SK-N-SH (cell line): ENCODE measurements at regions not wholly inside any gene's neighbourhood (a gene's known extent, or its start where the extent isn't known, plus 50 kb on each side); places are given as distances from the start of the nearest gene placed in this dataset.

Experiments used
- CTCF ChIA-PET: fragments of 300-600, 350-600 bp; formaldehyde crosslinking; extraction: SDS; loops from one replicate; lab custom pipeline; 2021; lab: Yijun Ruan, JAX
- POLR2A ChIA-PET: fragments of 350-600 bp; sonication (Branson Sonifier 250); formaldehyde crosslinking; extraction: SDS; loops from one replicate; lab custom pipeline; 2020; ENCODE audit warnings: antibody characterized with exemption, inconsistent platforms; lab: Yijun Ruan, JAX
- DNase-seq: peaks from one replicate; pipeline ENCODE4 v3.0.0; 2012
- H2AFZ ChIP-seq: fragments of 200-600 bp; sonication (generic); 2 replicates; pipeline ENCODE4 v1.8.1; 2016; ENCODE audit warnings: antibody characterized with exemption, mild to moderate bottlenecking, low read depth
- H3F3A ChIP-seq: fragments of 200-600 bp; sonication (generic); replicated peaks from 2 replicates; pipeline ENCODE3; 2016; ENCODE audit warnings: antibody characterized with exemption, mild to moderate bottlenecking; ENCODE audit not compliant: insufficient read depth
- H3K27ac ChIP-seq, 2 experiments: fragments of 200-500 bp in 1 of 2; fragments of 200-600 bp in 1 of 2; sonication (Bioruptor generic) in 1 of 2; sonication (generic), shearing (Covaris generic) in 1 of 2; 2 replicates each; pipeline versions ENCODE4 v1.5.1 to v1.6.1; 2014 to 2016; ENCODE audit warnings: low read depth in 2 of 2, inconsistent platforms in 1 of 2, low read length in 1 of 2, mild to moderate bottlenecking in 1 of 2, mixed read lengths in 1 of 2
- H3K27me3 ChIP-seq: fragments of 200-600 bp; sonication (generic), shearing (Covaris generic); 2 replicates; pipeline ENCODE4 v1.6.1; 2016; ENCODE audit warnings: mixed run types; ENCODE audit not compliant: insufficient read depth
- H3K36me3 ChIP-seq, 2 experiments: fragments of 200-500 bp in 1 of 2; fragments of 200-600 bp in 1 of 2; sonication (Bioruptor generic) in 1 of 2; sonication (generic) in 1 of 2; replicated peaks in 1 of 2; 2 replicates each; pipeline versions ENCODE3 to v1.5.1; 2014 to 2016; ENCODE audit warnings: low read length in 1 of 2, mild to moderate bottlenecking in 1 of 2; ENCODE audit not compliant: insufficient read depth in 2 of 2, control insufficient read depth in 1 of 2
- H3K4me1 ChIP-seq, 2 experiments: fragments of 200-500 bp in 1 of 2; fragments of 200-600 bp in 1 of 2; sonication (Bioruptor generic) in 1 of 2; sonication (generic), shearing (Covaris generic) in 1 of 2; 2 replicates each; pipeline versions ENCODE4 v1.5.1 to v1.6.1; 2014 to 2016; ENCODE audit warnings: low read depth in 1 of 2, low read length in 1 of 2, mixed run types in 1 of 2; ENCODE audit not compliant: insufficient read depth in 2 of 2, control insufficient read depth in 1 of 2
- H3K4me2 ChIP-seq: fragments of 200-600 bp; sonication (generic), shearing (Covaris generic); 2 replicates; pipeline ENCODE4 v1.6.1; 2017; ENCODE audit warnings: mixed run types
- H3K4me3 ChIP-seq, 2 experiments: fragments of 200-500 bp in 1 of 2; fragments of 200-600 bp in 1 of 2; sonication (Bioruptor generic) in 1 of 2; sonication (generic), shearing (Covaris generic) in 1 of 2; 2 replicates each; pipeline versions ENCODE4 v1.5.1 to v1.8.1; 2014 to 2016; ENCODE audit warnings: low read depth in 2 of 2, inconsistent platforms in 1 of 2, low read length in 1 of 2, mild to moderate bottlenecking in 1 of 2, mixed read lengths in 1 of 2, moderate library complexity in 1 of 2
- H3K79me2 ChIP-seq: fragments of 200-600 bp; sonication (generic); 2 replicates; pipeline ENCODE4 v1.8.1; 2017; ENCODE audit warnings: mild to moderate bottlenecking; ENCODE audit not compliant: insufficient read depth
- H3K9ac ChIP-seq: fragments of 200-600 bp; sonication (generic); 2 replicates; pipeline ENCODE4 v1.6.1; 2017; ENCODE audit warnings: mixed run types
- H3K9me2 ChIP-seq: fragments of 200-600 bp; sonication (generic); 2 replicates; pipeline ENCODE4 v1.6.1; 2017; ENCODE audit warnings: mixed run types
- H3K9me3 ChIP-seq: fragments of 200-600 bp; sonication (generic); 2 replicates; pipeline ENCODE4 v1.6.1; 2017; ENCODE audit warnings: mixed run types, mild to moderate bottlenecking, moderate library complexity
- H4K20me1 ChIP-seq: fragments of 200-600 bp; sonication (generic); 2 replicates; pipeline ENCODE4 v1.6.1; 2017; ENCODE audit warnings: mild to moderate bottlenecking, mixed run types; ENCODE audit not compliant: insufficient read depth
- CHD2 ChIP-seq: fragments of 150-350 bp; IDR thresholded peaks from 2 replicates; pipeline ENCODE4 v1.6.1; 2018; ENCODE audit warnings: low read length; ENCODE audit not compliant: partially characterized antibody
- CTCF ChIP-seq: fragments of 200-600 bp; sonication (generic); IDR thresholded peaks from 2 replicates; pipeline ENCODE4 v1.6.1; 2017; ENCODE audit warnings: antibody characterized with exemption, mild to moderate bottlenecking, moderate library complexity
- EP300 ChIP-seq, 2 experiments: IDR thresholded peaks; 2 replicates each; pipeline versions ENCODE4 v1.4.0 to v1.6.1; 2012; ENCODE audit warnings: borderline replicate concordance in 1 of 2, low read depth in 1 of 2, low read length in 1 of 2
- EZH2phosphoT487 ChIP-seq: fragments of 200-600 bp; sonication (generic); IDR thresholded peaks from 2 replicates; pipeline ENCODE4 v1.6.1; 2017; ENCODE audit warnings: low read depth, mixed run types, mild to moderate bottlenecking, antibody characterized with exemption, moderate library complexity, borderline replicate concordance
- FOSL2 ChIP-seq: IDR thresholded peaks from 2 replicates; pipeline ENCODE4 v1.4.0; 2012; ENCODE audit warnings: low read depth, mild to moderate bottlenecking, moderate library complexity, borderline replicate concordance
- FOXJ3 ChIP-seq: sonication (generic); formaldehyde crosslinking; IDR thresholded peaks from 2 replicates; pipeline ENCODE4 v1.5.1; 2020; ENCODE audit warnings: mild to moderate bottlenecking, missing genetic modification reagents
- FOXM1 ChIP-seq: IDR thresholded peaks from 2 replicates; pipeline ENCODE4 v1.4.0; 2012; ENCODE audit warnings: low read depth, mild to moderate bottlenecking
- GABPA ChIP-seq: IDR thresholded peaks from 2 replicates; pipeline ENCODE4 v1.4.0; 2012; ENCODE audit warnings: low read depth, mild to moderate bottlenecking
- IRF3 ChIP-seq: fragments of 150-350 bp; IDR thresholded peaks from 2 replicates; pipeline ENCODE4 v1.6.1; 2016; ENCODE audit warnings: mild to moderate bottlenecking, low read depth, low read length
- JUND ChIP-seq: IDR thresholded peaks from 2 replicates; pipeline ENCODE4 v1.4.0; 2012
- MEF2A ChIP-seq: IDR thresholded peaks from 2 replicates; pipeline ENCODE4 v1.4.0; 2012; ENCODE audit warnings: low read depth, borderline replicate concordance
- MXI1 ChIP-seq: IDR thresholded peaks from 2 replicates; pipeline ENCODE4 v1.6.1; 2012; ENCODE audit warnings: mild to moderate bottlenecking, low read depth, low read length, improper control_type of control experiment
- NFIC ChIP-seq: IDR thresholded peaks from 2 replicates; pipeline ENCODE4 v1.4.0; 2012; ENCODE audit warnings: borderline replicate concordance
- PBX3 ChIP-seq: IDR thresholded peaks from 2 replicates; pipeline ENCODE4; 2012
- POLR2AphosphoS5 ChIP-seq: IDR thresholded peaks from 2 replicates; pipeline ENCODE4 v1.6.1; 2012; ENCODE audit warnings: low read depth, low read length
- RCOR1 ChIP-seq: fragments of 150-350 bp; IDR thresholded peaks from 2 replicates; pipeline ENCODE4 v1.6.1; 2017; ENCODE audit warnings: antibody characterized with exemption, low read length
- RFX5 ChIP-seq: IDR thresholded peaks from 2 replicates; pipeline ENCODE4 v1.6.1; 2012; ENCODE audit warnings: mild to moderate bottlenecking, improper control_type of control experiment, low read length
- RXRA ChIP-seq: IDR thresholded peaks from 2 replicates; pipeline ENCODE4 v1.4.0; 2012; ENCODE audit warnings: low read depth, mild to moderate bottlenecking, borderline replicate concordance
- SIN3A ChIP-seq: IDR thresholded peaks from 2 replicates; pipeline ENCODE4 v1.6.1; 2012; ENCODE audit warnings: low read depth, mild to moderate bottlenecking, low read length, moderate library complexity, borderline replicate concordance
- SMC3 ChIP-seq: IDR thresholded peaks from 2 replicates; pipeline ENCODE4 v1.6.1; 2012; ENCODE audit warnings: low read depth, low read length, improper control_type of control experiment
- TAF1 ChIP-seq: IDR thresholded peaks from 2 replicates; pipeline ENCODE4 v1.6.1; 2012; ENCODE audit warnings: low read depth, mild to moderate bottlenecking, low read length, moderate library complexity, borderline replicate concordance
- TCF12 ChIP-seq: IDR thresholded peaks from 2 replicates; pipeline ENCODE4 v1.4.0; 2012
- TEAD4 ChIP-seq: IDR thresholded peaks from 2 replicates; pipeline ENCODE4 v1.4.0; 2012; ENCODE audit warnings: mild to moderate bottlenecking, borderline replicate concordance; ENCODE audit not compliant: insufficient read depth
- USF1 ChIP-seq: IDR thresholded peaks from 2 replicates; pipeline ENCODE4 v1.4.0; 2012; ENCODE audit warnings: low read depth, borderline replicate concordance
- YY1 ChIP-seq: IDR thresholded peaks from 2 replicates; pipeline ENCODE4 v1.4.0; 2012; ENCODE audit warnings: low read depth, mild to moderate bottlenecking
- WGBS: methylation state at CpG from one replicate; pipeline ENCODE4 v1.1.6; 2017; ENCODE audit warnings: low lambda C conversion rate; 5-methylcytosine and 5-hydroxymethylcytosine counted together

- ChIA-PET CTCF (interaction anchor here (0.8 to 1.4 kb wide), 2 partner anchors 35 to 222 kb away, joined by 3 read pairs; a partner anchor contains a TSS), POLR2A (no interaction called here)
- Histone ChIP-seq H4K20me1 (no peaks in the 10 kb centered on the region), H3K27ac (no peak overlapping the region), H3K4me1 (peaks cover 6 to 7% of the 10 kb centered on the region in 2 experiments; a peak in 2 of 4 replicates), H3K27me3 (no peaks in the 10 kb centered on the region), H3K36me3 (no peaks in the 10 kb centered on the region), H3K4me2 (no peak overlapping the region), H3K9me2 (no peaks in the 10 kb centered on the region), H3K79me2 (no peaks in the 10 kb centered on the region), H3K9me3 (no peaks in the 10 kb centered on the region), H3K9ac (no peak overlapping the region), H2AFZ (no peak overlapping the region), H3F3A (peaks cover 6% of the 10 kb centered on the region), H3K4me3 (no peak overlapping the region)
- whole genome bisulfite sequencing: 83% methylated on average over 2 of the region's 2 CpGs
- no peak for TF ChIP-seq TAF1
- TF ChIP-seq TEAD4: no peak
- no peak for TF ChIP-seq EZH2phosphoT487
- TF ChIP-seq NFIC: no peak
- TF ChIP-seq MXI1: no peak
- no peak for TF ChIP-seq MEF2A
- TF ChIP-seq EP300 (IDR thresholded peaks at IDR 0.05; ENCODE audit: borderline replicate concordance in 1 of 2, low read depth in 1 of 2, low read length in 1 of 2): no peak
- TF ChIP-seq RFX5: no peak
- TF ChIP-seq USF1: no peak
- no peak for TF ChIP-seq JUND
- no peak for TF ChIP-seq RCOR1
- TF ChIP-seq RXRA: no peak
- DNase-seq: no peak
Measured at GRCh38 chr12:107353312-107353711, 260.0 kb upstream of the CRY1 start.

- no peak overlapping the region for H3K9ac ChIP-seq
- no peaks in the 10 kb centered on the region for H3F3A ChIP-seq
- no peaks in the 10 kb centered on the region for H3K27me3 ChIP-seq
- no peak overlapping the region for H2AFZ ChIP-seq
- H3K4me2 ChIP-seq: no peak overlapping the region
- no peaks in the 10 kb centered on the region for H3K9me3 ChIP-seq
- H4K20me1 ChIP-seq: no peaks in the 10 kb centered on the region
- 72% methylated on average over 10 of the region's 10 CpGs for WGBS
- no peak overlapping the region for H3K4me3 ChIP-seq
- H3K36me3 ChIP-seq: no peaks in the 10 kb centered on the region
- H3K4me1 ChIP-seq: peaks cover 0 to 3% of the 10 kb centered on the region in 2 experiments; a peak in 1 of 4 replicates
- DNase-seq: no peak
- CTCF ChIA-PET: interaction anchor here (1.2 to 2.3 kb wide), 5 partner anchors 12 to 263 kb away, joined by 3 to 9 read pairs (median 4); no protein-coding TSS in a partner anchor
- H3K9me2 ChIP-seq: no peaks in the 10 kb centered on the region
- H3K27ac ChIP-seq: no peak overlapping the region
- POLR2A ChIA-PET: no interaction called here
- no peaks in the 10 kb centered on the region for H3K79me2 ChIP-seq
- TF ChIP-seq SMC3 (no peak), CTCF (no peak), TCF12 (no peak), CHD2 (no peak), YY1 (no peak), RFX5 (no peak), PBX3 (no peak), SIN3A (no peak), FOXJ3 (CRISPR knock-in tag) (no peak), TEAD4 (no peak), FOXM1 (no peak), EP300 (IDR thresholded peaks at IDR 0.05; ENCODE audit: borderline replicate concordance in 1 of 2, low read depth in 1 of 2, low read length in 1 of 2) (no peak), FOSL2 (no peak), NFIC (no peak), TAF1 (no peak), IRF3 (no peak), POLR2AphosphoS5 (no peak), GABPA (no peak)
Measured at GRCh38 chr12:107355004-107355565, 261.7 kb upstream of the CRY1 start.
